ENCODE measurements at regions not wholly inside any gene's neighbourhood (a gene's known extent, or its start where the extent isn't known, plus 50 kb on each side); places are given as distances from the start of the nearest gene placed in this dataset.
A peak's percentile ranks its signal among the peaks of the same experiment; 100 is the strongest.

DNA sequence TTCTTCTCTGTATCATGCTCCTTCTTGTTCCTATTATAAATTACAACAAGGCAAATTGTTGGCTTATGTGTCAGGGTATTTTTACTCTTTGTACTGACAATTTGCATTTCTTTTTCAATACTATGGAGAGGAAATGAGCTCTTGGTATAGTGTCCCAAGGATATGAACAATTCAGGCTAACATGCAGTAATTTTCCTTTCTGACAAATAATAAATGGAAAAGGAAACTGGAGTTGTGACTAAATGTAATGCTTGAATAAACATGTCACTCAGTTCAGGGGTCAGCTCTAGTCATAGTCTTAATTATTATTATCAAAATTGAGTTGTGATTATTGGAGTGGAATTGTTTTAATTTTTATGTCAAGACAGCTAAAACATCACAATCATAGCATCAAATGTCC is 256.0 kb upstream of the ZPLD1 start:
- Mint-ChIP-seq H3K27ac (no peak overlapping the region), H3K4me1 (peaks cover 6 to 9% (median 6%) of the 10 kb centered on the region in 3 donors), H3K27me3 (no peaks in the 10 kb centered on the region), H3K36me3 (no peaks in the 10 kb centered on the region), H3K4me3 (no peak overlapping the region), H3K9me3 (no peaks in the 10 kb centered on the region)

DNA sequence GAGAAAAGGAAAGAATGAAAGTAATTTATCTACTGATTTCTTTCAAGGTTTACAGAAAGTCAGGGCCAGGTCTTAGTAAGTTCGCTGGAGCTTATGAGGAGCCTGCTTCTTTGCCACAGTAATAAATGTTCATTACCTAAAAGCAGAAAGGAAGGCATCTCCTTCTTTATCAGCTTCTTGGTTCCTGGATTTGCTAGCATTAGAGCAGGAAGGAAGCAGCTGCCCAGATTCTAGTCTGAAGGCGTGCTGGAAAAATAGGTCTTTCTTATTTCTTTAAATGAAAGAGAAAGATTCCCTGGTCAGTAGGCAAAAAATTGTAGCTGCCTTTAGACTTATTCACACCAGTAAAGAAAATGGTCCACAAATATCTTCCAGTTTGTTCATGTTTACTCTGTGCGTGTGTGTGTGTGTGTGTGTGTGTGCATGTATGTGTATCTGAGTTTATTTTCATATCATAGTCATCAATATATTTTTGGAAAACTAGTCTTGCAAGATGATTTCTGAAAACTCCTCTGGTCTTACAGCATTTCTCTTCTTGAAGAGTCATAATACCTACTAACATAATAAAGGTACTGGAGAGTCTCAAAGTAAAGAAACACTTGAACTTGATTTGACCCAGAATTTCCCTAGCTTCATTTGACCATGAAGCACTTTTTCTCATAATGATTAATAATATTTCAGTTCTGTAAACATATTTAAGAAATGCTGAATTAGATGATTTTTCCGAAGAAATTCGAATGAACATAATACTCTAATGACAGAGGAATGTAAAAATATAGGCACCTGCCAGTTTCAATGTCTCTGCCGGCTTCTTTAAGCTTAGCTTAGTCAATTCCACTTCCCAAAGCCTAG is 255.3 kb upstream of the ZPLD1 start:
- Mint-ChIP-seq H3K4me1 (peaks cover 6 to 9% (median 6%) of the 10 kb centered on the region in 3 donors), H3K4me3 (peak overlapping the region in 1 of 4 donors; percentile 48), H3K9me3 (no peaks in the 10 kb centered on the region), H3K27me3 (no peaks in the 10 kb centered on the region), H3K36me3 (no peaks in the 10 kb centered on the region), H3K27ac (no peak overlapping the region)

DNA sequence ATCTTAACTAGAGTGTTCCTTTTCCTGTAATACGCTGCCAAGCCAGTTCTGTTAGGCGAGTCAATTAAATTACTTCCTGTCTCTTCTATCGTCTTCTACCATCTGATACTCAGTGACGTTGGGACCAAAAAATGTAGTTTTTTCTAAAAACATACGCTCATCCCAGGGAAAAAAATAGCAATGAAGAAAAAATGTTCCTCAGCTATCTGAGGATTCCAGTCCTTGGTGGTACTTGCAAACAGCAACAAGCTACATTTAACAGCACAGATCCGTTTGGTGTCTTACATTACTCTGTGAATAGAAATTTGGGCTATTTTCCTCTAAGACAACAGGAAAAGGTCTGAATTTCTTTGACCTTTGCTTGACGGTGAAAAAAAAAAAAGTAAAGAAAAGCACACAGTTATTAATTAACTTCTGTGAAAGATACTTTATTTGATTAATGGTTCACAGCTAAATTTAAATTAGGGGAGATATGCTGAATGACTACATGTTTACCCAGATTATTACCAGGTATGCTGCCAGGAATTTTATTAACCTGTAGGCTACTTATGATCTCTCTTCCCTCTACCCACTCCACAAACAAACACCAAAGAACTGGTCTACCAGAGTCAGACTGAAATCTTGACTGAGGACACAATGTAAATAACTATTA is 254.4 kb upstream of the ZPLD1 start:
- H3K4me3 Mint-ChIP-seq, result no peak overlapping the region
- H3K4me1 Mint-ChIP-seq, result peaks cover 6 to 9% (median 6%) of the 10 kb centered on the region in 3 donors
- H3K27me3 Mint-ChIP-seq, result no peaks in the 10 kb centered on the region
- no peaks in the 10 kb centered on the region for H3K36me3 Mint-ChIP-seq
- H3K27ac Mint-ChIP-seq, result no peak overlapping the region
- no peaks in the 10 kb centered on the region for H3K9me3 Mint-ChIP-seq

- Mint-ChIP-seq H3K27me3 (no peaks in the 10 kb centered on the region), H3K4me3 (no peak overlapping the region), H3K9me3 (no peaks in the 10 kb centered on the region), H3K4me1 (peaks cover 6 to 9% (median 6%) of the 10 kb centered on the region in 3 donors), H3K36me3 (no peaks in the 10 kb centered on the region), H3K27ac (no peak overlapping the region)
Measured at GRCh38 chr3:102181175-102181920, 253.5 kb upstream of the ZPLD1 start.

- peaks cover 5 to 6% (median 6%) of the 10 kb centered on the region in 3 donors for H3K4me1 Mint-ChIP-seq
- H3K27ac Mint-ChIP-seq, result no peak overlapping the region
Measured at GRCh38 chr3:102182162-102182561, 252.7 kb upstream of the ZPLD1 start.

GRCh38 chr3:102183186-102183585 is 251.6 kb upstream of the ZPLD1 start:
- peaks cover 5 to 6% (median 6%) of the 10 kb centered on the region in 3 donors for H3K4me1 Mint-ChIP-seq
- peak overlapping the region in 1 of 3 donors; percentile 55 for H3K27ac Mint-ChIP-seq
- H3K27me3 Mint-ChIP-seq, result no peaks in the 10 kb centered on the region
- no peaks in the 10 kb centered on the region for H3K36me3 Mint-ChIP-seq
- H3K4me3 Mint-ChIP-seq, result no peak overlapping the region
- H3K9me3 Mint-ChIP-seq, result no peaks in the 10 kb centered on the region

More at GRCh38 chr3:102182162-102182561, 252.7 kb upstream of the ZPLD1 start:
- no peaks in the 10 kb centered on the region for H3K27me3 Mint-ChIP-seq
- no peak overlapping the region for H3K4me3 Mint-ChIP-seq
- no peaks in the 10 kb centered on the region for H3K36me3 Mint-ChIP-seq
- H3K9me3 Mint-ChIP-seq, result no peaks in the 10 kb centered on the region

DNA sequence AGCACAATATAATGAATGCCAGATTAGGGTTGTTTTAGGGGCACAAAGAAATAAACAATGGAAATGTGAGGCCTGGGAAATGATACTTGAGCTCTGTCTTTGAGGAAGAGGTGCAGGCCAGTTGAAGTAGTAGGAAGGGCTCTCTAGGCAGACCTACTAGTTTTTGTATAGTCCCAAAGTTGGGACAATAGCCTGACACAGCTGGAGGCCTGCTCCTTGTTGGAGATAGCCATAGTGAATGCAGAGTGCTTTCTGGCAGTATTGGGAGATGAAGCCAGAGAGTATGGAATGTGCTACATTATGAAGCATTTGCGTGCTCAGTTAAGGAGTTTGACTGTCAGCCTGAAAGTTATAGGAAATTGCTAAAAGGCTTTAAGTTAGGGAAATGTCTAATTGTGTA is 251.2 kb upstream of the ZPLD1 start:
- Mint-ChIP-seq H3K27me3 (no peaks in the 10 kb centered on the region), H3K27ac (no peak overlapping the region), H3K36me3 (no peaks in the 10 kb centered on the region), H3K9me3 (no peaks in the 10 kb centered on the region), H3K4me1 (peaks cover 5 to 6% (median 6%) of the 10 kb centered on the region in 3 donors), H3K4me3 (no peak overlapping the region)

DNA sequence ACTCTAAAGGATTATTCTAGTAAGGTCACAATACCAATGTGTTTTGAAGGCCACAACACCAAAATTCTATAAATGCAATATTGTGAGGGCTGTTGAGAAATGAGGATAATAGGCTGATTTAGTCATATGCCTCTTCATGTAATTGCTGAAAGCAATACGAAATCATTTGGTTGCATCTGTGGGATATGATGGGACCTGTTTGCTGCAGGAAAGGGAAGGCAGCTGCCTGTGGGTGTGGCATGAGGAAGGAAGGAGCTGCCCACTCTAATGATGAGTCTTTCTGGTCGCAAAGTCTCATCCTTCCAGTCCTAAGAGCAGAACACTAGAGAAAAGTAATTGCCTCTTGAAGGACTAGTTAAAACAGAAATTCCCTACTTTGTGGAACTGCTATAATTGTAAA is 245.3 kb upstream of the ZPLD1 start:
- Mint-ChIP-seq H3K4me3 (no peak overlapping the region), H3K27ac (no peak overlapping the region), H3K9me3 (no peaks in the 10 kb centered on the region), H3K36me3 (no peaks in the 10 kb centered on the region), H3K4me1 (peaks cover 0 to 3% (median 3%) of the 10 kb centered on the region in 3 donors), H3K27me3 (no peaks in the 10 kb centered on the region)

DNA sequence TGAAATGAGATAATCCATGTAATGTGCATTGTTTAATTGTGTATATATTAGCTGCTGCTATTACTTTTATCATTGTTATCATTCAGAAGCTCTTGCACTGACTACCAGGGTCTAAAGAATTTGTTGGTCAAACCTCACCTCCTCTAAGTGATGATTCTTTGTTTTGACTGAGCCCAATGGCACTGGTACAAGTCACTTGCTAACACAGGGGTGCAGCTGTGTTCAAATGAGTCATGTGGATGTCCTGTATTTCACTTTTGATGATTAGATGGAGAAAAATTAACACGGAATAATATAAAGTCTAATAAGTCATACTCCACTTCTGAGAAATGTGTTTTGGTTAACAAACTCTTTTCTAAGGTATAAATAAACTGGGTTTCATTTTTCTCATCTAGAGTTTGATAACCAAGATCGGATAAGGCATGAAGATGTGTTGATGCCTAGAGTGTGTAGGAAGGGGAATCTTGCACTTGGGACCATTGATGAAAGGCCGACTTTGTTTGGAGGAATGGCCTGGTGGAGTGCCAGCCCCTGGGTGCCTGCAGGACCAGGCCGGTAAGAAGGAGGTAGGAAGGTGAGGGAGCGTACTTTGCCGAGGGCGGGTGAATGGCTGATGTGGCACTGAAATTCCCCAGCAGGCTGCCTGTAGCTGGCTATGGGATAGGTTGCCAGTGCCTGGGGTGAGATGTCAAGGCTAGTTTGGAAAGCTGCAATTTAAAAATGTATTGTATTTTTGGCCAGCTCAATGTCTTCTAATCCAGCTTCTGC is 244.7 kb upstream of the ZPLD1 start:
- Mint-ChIP-seq H3K4me1 (peaks cover 0 to 5% (median 3%) of the 10 kb centered on the region in 3 donors), H3K4me3 (no peak overlapping the region), H3K36me3 (no peaks in the 10 kb centered on the region), H3K9me3 (no peaks in the 10 kb centered on the region), H3K27ac (no peak overlapping the region), H3K27me3 (no peaks in the 10 kb centered on the region)

DNA sequence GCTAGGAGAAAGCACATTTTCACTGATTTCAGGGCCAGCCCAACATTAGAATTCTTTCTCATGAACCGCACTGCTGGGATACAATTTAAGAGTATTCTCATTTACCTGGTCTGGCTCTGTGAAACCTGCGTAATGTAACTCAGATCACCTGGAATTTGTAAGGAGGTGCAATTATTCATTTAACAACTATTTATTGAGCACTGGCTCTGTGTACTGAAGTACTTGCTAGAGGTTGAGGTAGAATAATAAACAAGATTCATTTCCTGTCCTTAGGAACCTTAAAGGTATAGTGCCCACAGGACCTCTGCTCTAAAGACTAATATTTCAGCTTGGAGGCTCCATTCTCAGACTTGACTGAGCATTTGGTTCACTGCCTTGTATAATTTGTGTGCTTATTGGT is 242.2 kb upstream of the ZPLD1 start:
- Mint-ChIP-seq H3K4me1 (peaks cover 0 to 6% (median 3%) of the 10 kb centered on the region in 3 donors), H3K27ac (no peak overlapping the region), H3K4me3 (no peak overlapping the region), H3K27me3 (no peaks in the 10 kb centered on the region), H3K9me3 (no peaks in the 10 kb centered on the region), H3K36me3 (no peaks in the 10 kb centered on the region)

- Mint-ChIP-seq H3K27me3 (no peaks in the 10 kb centered on the region), H3K4me1 (peaks cover 0 to 6% (median 3%) of the 10 kb centered on the region in 3 donors), H3K27ac (no peak overlapping the region), H3K4me3 (no peak overlapping the region), H3K9me3 (no peaks in the 10 kb centered on the region), H3K36me3 (no peaks in the 10 kb centered on the region)
Measured at GRCh38 chr3:102193255-102193654, 241.6 kb upstream of the ZPLD1 start.

- Mint-ChIP-seq H3K27me3 (no peaks in the 10 kb centered on the region), H3K9me3 (no peaks in the 10 kb centered on the region), H3K27ac (no peak overlapping the region), H3K36me3 (no peaks in the 10 kb centered on the region), H3K4me1 (peaks cover 0 to 6% (median 3%) of the 10 kb centered on the region in 3 donors), H3K4me3 (no peak overlapping the region)
Measured at GRCh38 chr3:102194001-102194400, 240.8 kb upstream of the ZPLD1 start.

DNA sequence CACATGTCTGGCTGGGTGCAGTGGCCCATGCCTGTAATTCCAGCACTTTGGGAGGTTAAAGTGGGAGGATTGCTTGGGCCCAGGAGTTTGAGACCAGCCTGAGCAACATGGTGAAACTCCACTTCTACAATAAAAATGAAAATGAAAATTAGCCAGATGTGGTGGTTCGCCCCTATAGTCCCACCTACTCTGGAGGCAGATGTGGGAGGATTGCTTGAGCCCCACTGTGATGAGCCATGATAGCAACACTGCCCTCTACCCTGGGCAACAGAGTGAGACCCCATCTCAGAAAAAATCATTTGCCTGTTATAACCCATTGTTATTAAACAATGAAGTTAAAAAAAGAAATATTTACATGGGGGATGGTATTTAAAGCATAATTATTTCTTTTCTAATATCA is 240.1 kb upstream of the ZPLD1 start:
- H3K27me3 Mint-ChIP-seq, result no peaks in the 10 kb centered on the region
- peaks cover 0 to 3% (median 0%) of the 10 kb centered on the region in 3 donors for H3K4me1 Mint-ChIP-seq
- no peaks in the 10 kb centered on the region for H3K36me3 Mint-ChIP-seq
- no peaks in the 10 kb centered on the region for H3K9me3 Mint-ChIP-seq
- no peak overlapping the region for H3K4me3 Mint-ChIP-seq
- no peak overlapping the region for H3K27ac Mint-ChIP-seq

DNA sequence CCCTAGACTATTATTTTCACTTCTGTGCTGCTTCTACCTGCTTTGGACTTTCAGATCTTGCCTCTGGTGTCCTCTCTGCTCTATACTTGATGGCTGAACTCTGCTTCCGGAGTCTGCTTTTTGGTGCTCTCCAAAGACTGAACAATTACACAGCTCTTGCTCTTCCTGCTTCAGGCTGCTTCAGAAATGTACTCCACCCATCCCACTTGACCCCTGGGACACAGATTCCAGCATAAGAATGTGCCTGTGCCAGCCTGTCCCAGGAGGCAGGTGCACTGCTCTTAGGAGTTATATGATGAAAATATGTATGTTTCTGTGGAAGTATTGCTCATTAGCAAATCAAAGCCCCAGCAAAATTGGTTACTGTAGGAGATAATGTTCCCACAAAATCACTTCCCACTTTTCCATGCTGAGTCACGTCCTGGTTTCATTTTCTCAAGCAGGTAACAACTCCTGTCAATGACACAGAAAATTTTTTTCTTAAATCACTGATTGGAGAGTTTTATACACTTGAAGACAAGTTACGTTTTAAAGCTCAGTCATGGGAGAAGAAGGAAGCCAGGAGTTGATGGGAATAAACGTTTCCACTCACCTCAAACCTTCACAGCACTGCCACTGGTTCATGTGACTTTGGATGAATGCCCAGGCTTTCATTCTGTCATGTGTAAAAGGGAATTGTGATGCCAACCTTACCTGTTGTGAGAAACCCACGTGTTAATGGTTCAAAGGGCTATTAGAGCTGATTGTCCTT is 239.4 kb upstream of the ZPLD1 start:
- no peak overlapping the region for H3K4me3 Mint-ChIP-seq
- no peaks in the 10 kb centered on the region for H3K9me3 Mint-ChIP-seq
- H3K27me3 Mint-ChIP-seq, result no peaks in the 10 kb centered on the region
- peak overlapping the region in 1 of 3 donors; percentile 6 for H3K27ac Mint-ChIP-seq
- H3K4me1 Mint-ChIP-seq, result peaks cover 0 to 3% (median 0%) of the 10 kb centered on the region in 3 donors
- no peaks in the 10 kb centered on the region for H3K36me3 Mint-ChIP-seq
